ENCODE measurements at regions not wholly inside any gene's neighbourhood (a gene's known extent, or its start where the extent isn't known, plus 50 kb on each side); places are given as distances from the start of the nearest gene placed in this dataset.

- TF ChIP-seq, protein P1, sequence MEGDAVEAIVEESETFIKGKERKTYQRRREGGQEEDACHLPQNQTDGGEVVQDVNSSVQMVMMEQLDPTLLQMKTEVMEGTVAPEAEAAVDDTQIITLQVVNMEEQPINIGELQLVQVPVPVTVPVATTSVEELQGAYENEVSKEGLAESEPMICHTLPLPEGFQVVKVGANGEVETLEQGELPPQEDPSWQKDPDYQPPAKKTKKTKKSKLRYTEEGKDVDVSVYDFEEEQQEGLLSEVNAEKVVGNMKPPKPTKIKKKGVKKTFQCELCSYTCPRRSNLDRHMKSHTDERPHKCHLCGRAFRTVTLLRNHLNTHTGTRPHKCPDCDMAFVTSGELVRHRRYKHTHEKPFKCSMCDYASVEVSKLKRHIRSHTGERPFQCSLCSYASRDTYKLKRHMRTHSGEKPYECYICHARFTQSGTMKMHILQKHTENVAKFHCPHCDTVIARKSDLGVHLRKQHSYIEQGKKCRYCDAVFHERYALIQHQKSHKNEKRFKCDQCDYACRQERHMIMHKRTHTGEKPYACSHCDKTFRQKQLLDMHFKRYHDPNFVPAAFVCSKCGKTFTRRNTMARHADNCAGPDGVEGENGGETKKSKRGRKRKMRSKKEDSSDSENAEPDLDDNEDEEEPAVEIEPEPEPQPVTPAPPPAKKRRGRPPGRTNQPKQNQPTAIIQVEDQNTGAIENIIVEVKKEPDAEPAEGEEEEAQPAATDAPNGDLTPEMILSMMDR (IDR thresholded peaks at IDR 0.05), result no peak
- TF ChIP-seq POLR2A (IDR thresholded peaks at IDR 0.05), result no peak
Measured at GRCh38 chr11:115605871-115606497, 101.8 kb upstream of the CADM1 start.

Measured in suprapubic skin (tissue), 3 donors.